ENCODE measurements at regions not wholly inside any gene's neighbourhood (a gene's known extent, or its start where the extent isn't known, plus 50 kb on each side); places are given as distances from the start of the nearest gene placed in this dataset.

GRCh38 chr2:2765176-2765800, 434.2 kb upstream of the MYT1L start:
- DNase-seq (ENCODE audit: low read depth) = no peak

- no peak for DNase-seq (ENCODE audit: low read depth)
These were observed 433.7 kb upstream of the MYT1L start for GRCh38 chr2:2764739-2765138.

GRCh38 chr2:2764001-2764355, 432.9 kb upstream of the MYT1L start:
- DNase-seq (ENCODE audit: low read depth) = no peak

GRCh38 chr2:2763351-2764000, 432.4 kb upstream of the MYT1L start:
- DNase-seq (ENCODE audit: low read depth) = no peak

GRCh38 chr2:2762913-2763312, 431.8 kb upstream of the MYT1L start:
- DNase-seq (ENCODE audit: low read depth) = no peak

GRCh38 chr2:2762166-2762908, 431.3 kb upstream of the MYT1L start:
- DNase-seq (ENCODE audit: low read depth) = no peak

- no peak for DNase-seq (ENCODE audit: low read depth)
These were observed 427.8 kb upstream of the MYT1L start for GRCh38 chr2:2758793-2759367.

- no peak for DNase-seq (ENCODE audit: low read depth)
These were observed 426.7 kb upstream of the MYT1L start for GRCh38 chr2:2757764-2758163.

- DNase-seq (ENCODE audit: low read depth) = no peak
These were observed 425.8 kb upstream of the MYT1L start for GRCh38 chr2:2756886-2757285.

GRCh38 chr2:2755990-2756389, 424.9 kb upstream of the MYT1L start:
- DNase-seq (ENCODE audit: low read depth) = no peak

GRCh38 chr2:2754940-2755339, 423.9 kb upstream of the MYT1L start:
- no peak for DNase-seq (ENCODE audit: low read depth)

- no peak for DNase-seq (ENCODE audit: low read depth)
These were observed 420.7 kb upstream of the MYT1L start for GRCh38 chr2:2751715-2752315.

- DNase-seq (ENCODE audit: low read depth) = no peak
These were observed 420.0 kb upstream of the MYT1L start for GRCh38 chr2:2750867-2751714.

- no peak for DNase-seq (ENCODE audit: low read depth)
These were observed 418.1 kb upstream of the MYT1L start for GRCh38 chr2:2749206-2749598.

GRCh38 chr2:2748399-2749205, 417.5 kb upstream of the MYT1L start:
- no peak for DNase-seq (ENCODE audit: low read depth)

GRCh38 chr2:2747797-2748301, 416.8 kb upstream of the MYT1L start:
- no peak for DNase-seq (ENCODE audit: low read depth)

GRCh38 chr2:2746731-2747130, 415.7 kb upstream of the MYT1L start:
- no peak for DNase-seq (ENCODE audit: low read depth)

- DNase-seq (ENCODE audit: low read depth) = no peak
These were observed 414.1 kb upstream of the MYT1L start for GRCh38 chr2:2744958-2745715.

GRCh38 chr2:2744107-2744506, 413.0 kb upstream of the MYT1L start:
- DNase-seq (ENCODE audit: low read depth) = no peak

- DNase-seq (ENCODE audit: low read depth) = no peak
These were observed 412.1 kb upstream of the MYT1L start for GRCh38 chr2:2743164-2743571.

Data from T-helper 22 cell (primary cell).